ENCODE measurements at regions not wholly inside any gene's neighbourhood (a gene's known extent, or its start where the extent isn't known, plus 50 kb on each side); places are given as distances from the start of the nearest gene placed in this dataset.

DNA sequence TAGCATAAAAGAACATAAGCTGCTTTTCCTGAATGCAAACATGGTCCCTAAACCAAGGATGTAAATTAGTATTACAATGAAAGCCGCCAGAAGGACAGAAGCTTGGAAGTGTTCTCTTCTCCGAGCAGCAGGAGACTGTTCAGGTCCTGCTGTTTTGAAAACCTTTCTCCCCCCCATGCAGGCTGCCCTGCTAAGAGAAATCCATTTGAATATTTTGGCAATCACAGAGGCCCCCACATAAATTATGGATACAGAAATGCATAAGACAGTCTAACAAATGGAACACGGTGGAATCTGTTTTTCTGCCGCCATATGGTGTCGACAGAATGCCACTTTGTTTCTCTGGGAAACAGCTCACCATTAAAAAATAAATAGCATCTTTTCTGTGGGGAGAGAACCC, 600.4 kb upstream of the KLHL29 start:
- H4K91ac ChIP-seq (ENCODE audit: insufficient read depth, low read depth, low read length): no peak overlapping the region
- intact Hi-C loops (cut with micrococcal nuclease) (no loop called here), dilution Hi-C loops (cut with HindIII; ENCODE audit: low sequenced_read_pairs, unreplicated experiment) (no loop called here), in situ Hi-C loops (cut with MboI; ENCODE audit: low sequenced_read_pairs) (no loop called here)
- H3K9ac ChIP-seq (ENCODE audit: low read depth, low read length): no peak overlapping the region
- no peaks in the 10 kb centered on the region for H3K79me1 ChIP-seq (ENCODE audit: low read depth in 1 of 2, low read length in 2 of 2)
- no peak overlapping the region for H3K4me3 ChIP-seq (ENCODE audit: insufficient read depth, low read depth, low read length)
- H3K23ac ChIP-seq (ENCODE audit: low read depth, low read length): no peak overlapping the region
- H2AFZ ChIP-seq (replicated peaks; ENCODE audit: low read length, poor library complexity): no peak overlapping the region
- no peaks in the 10 kb centered on the region for H3K36me3 ChIP-seq (ENCODE audit: control insufficient read depth, insufficient read depth, low read length)
- H2BK15ac ChIP-seq (ENCODE audit: low read depth, low read length): no peak overlapping the region
- no peak overlapping the region for H2BK5ac ChIP-seq (ENCODE audit: low read depth, low read length, poor library complexity, severe bottlenecking)
- no peaks in the 10 kb centered on the region for H4K20me1 ChIP-seq (ENCODE audit: insufficient read depth, low read length)
- H3K18ac ChIP-seq (ENCODE audit: low read depth, low read length): no peak overlapping the region
- H2AK9ac ChIP-seq (replicated peaks; ENCODE audit: low read depth, low read length, poor library complexity): no peak overlapping the region
- H3K14ac ChIP-seq (replicated peaks; ENCODE audit: low read depth, low read length): no peak overlapping the region
- CTCF ChIA-PET: no interaction called here
- H3K27me3 ChIP-seq (ENCODE audit: control insufficient read depth, insufficient read depth, low read length): no peaks in the 10 kb centered on the region
- H3K4ac ChIP-seq (ENCODE audit: low read depth, low read length): no peak overlapping the region
- H3K27ac ChIP-seq (ENCODE audit: insufficient read depth, low read length): no peak overlapping the region
- no peak overlapping the region for H2BK20ac ChIP-seq (ENCODE audit: low read depth, low read length)
- no peak overlapping the region for H3K4me2 ChIP-seq (ENCODE audit: low read depth, low read length)
- H3K4me1 ChIP-seq (ENCODE audit: control insufficient read depth, insufficient read depth, low read length): no peaks in the 10 kb centered on the region
- ATAC-seq (ENCODE audit: low read depth) (no peak), DNase-seq (no peak)
- POLR2A ChIA-PET (ENCODE audit: unreplicated experiment): no interaction called here
- H3K56ac ChIP-seq (ENCODE audit: extremely low read depth, insufficient read depth, low read length): no peak overlapping the region
- peaks cover 4% of the 10 kb centered on the region for H3K9me3 ChIP-seq (ENCODE audit: control insufficient read depth, insufficient read depth, low read length)
- no peak overlapping the region for H4K5ac ChIP-seq (ENCODE audit: low read depth, low read length)
- WGBS, 2 experiments (ENCODE audit: extremely low coverage in 2 of 2, insufficient read length in 1 of 2): 40% methylated on average over 1 of the region's 5 CpGs; no CpG with 5 or more reads in 1 of the 2 experiments
- TF ChIP-seq, protein P1, sequence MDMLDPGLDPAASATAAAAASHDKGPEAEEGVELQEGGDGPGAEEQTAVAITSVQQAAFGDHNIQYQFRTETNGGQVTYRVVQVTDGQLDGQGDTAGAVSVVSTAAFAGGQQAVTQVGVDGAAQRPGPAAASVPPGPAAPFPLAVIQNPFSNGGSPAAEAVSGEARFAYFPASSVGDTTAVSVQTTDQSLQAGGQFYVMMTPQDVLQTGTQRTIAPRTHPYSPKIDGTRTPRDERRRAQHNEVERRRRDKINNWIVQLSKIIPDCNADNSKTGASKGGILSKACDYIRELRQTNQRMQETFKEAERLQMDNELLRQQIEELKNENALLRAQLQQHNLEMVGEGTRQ (IDR thresholded peaks at IDR 0.05; ENCODE audit: low read depth, low read length): no peak
- TF ChIP-seq CHD1 (IDR thresholded peaks at IDR 0.05; ENCODE audit: low read depth, low read length) (no peak), RCOR1 (IDR thresholded peaks at IDR 0.05; ENCODE audit: insufficient replicate concordance, low read length) (no peak), MAZ (IDR thresholded peaks at IDR 0.05; ENCODE audit: borderline replicate concordance, low read depth, low read length) (no peak), FOS (IDR thresholded peaks at IDR 0.05; ENCODE audit: low read depth, low read length) (no peak), RAD21 (IDR thresholded peaks at IDR 0.05; ENCODE audit: low read length) (no peak)
- no peak overlapping the region for H2AK5ac ChIP-seq (ENCODE audit: low read depth, low read length)
- no peaks in the 10 kb centered on the region for H3K9me1 ChIP-seq (ENCODE audit: insufficient read depth, low read length)
- no TSS peak for BruUV-seq (replicated peaks)
- H2BK120ac ChIP-seq (ENCODE audit: low read depth, low read length): no peak overlapping the region
- no peak overlapping the region for H4K8ac ChIP-seq (ENCODE audit: low read depth in 2 of 2, low read length in 2 of 2)

Data from IMR-90 (cell line).